AG04450 (cell line): ENCODE measurements at regions not wholly inside any gene's neighbourhood (a gene's known extent, or its start where the extent isn't known, plus 50 kb on each side); places are given as distances from the start of the nearest gene placed in this dataset.

Experiments used
- CTCF ChIA-PET: fragments of 300-600, 350-600 bp; formaldehyde crosslinking; extraction: SDS; loops from one replicate; lab custom pipeline; 2022; ENCODE audit warnings: antibody characterized with exemption, inconsistent platforms; lab: Charles Lee
- POLR2A ChIA-PET: fragments of 350-600 bp; formaldehyde crosslinking; extraction: SDS; loops from one replicate; lab custom pipeline; 2021; ENCODE audit warnings: antibody characterized with exemption, inconsistent platforms; lab: Yijun Ruan, JAX
- DNase-seq: peaks from one replicate; pipeline ENCODE4 v3.0.0-alpha.2; 2011; ENCODE audit warnings: low read depth, low spot score
- H3K27ac ChIP-seq: one replicate; pipeline ENCODE4 v1.5.1; 2012; ENCODE audit warnings: low read depth, low read length, control low read depth
- H3K27me3 ChIP-seq: one replicate; pipeline ENCODE4 v1.6.0; 2012; ENCODE audit warnings: low read length; ENCODE audit not compliant: control insufficient read depth, insufficient read depth
- H3K4me3 ChIP-seq: 2 replicates; pipeline ENCODE4 v1.5.1; 2011; ENCODE audit warnings: mild to moderate bottlenecking, low read depth, low read length, control low read depth
- H3K9me3 ChIP-seq: 2 replicates; pipeline ENCODE4 v1.5.1; 2012; ENCODE audit warnings: low read length; ENCODE audit not compliant: control insufficient read depth, insufficient read depth
- CTCF ChIP-seq: IDR thresholded peaks from 2 replicates; pipeline ENCODE4 v1.5.1; 2011; ENCODE audit warnings: low read depth, low read length, control low read depth, inconsistent platforms

- no peaks in the 10 kb centered on the region for H3K27me3 ChIP-seq
- ChIA-PET POLR2A (no interaction called here), CTCF (no interaction called here)
- H3K4me3 ChIP-seq = no peak overlapping the region
- no peak for TF ChIP-seq CTCF
- no peak for DNase-seq
- no peak overlapping the region for H3K27ac ChIP-seq
- H3K9me3 ChIP-seq = peaks cover 5% of the 10 kb centered on the region; the same call in 1 of the 2 replicates
These were observed 427.1 kb downstream of the GPAM start for GRCh38 chr10:111756217-111757061.

GRCh38 chr10:111758593-111758992, 425.0 kb downstream of the GPAM start:
- ChIA-PET POLR2A (no interaction called here), CTCF (no interaction called here)
- H3K4me3 ChIP-seq = no peak overlapping the region

GRCh38 chr10:111762114-111762513, 421.5 kb downstream of the GPAM start:
- no peak for TF ChIP-seq CTCF
- no peaks in the 10 kb centered on the region for H3K27me3 ChIP-seq
- DNase-seq = no peak
- no peak overlapping the region for H3K4me3 ChIP-seq
- POLR2A ChIA-PET = no interaction called here
- CTCF ChIA-PET = no interaction called here
- no peak overlapping the region for H3K27ac ChIP-seq
- peaks cover 9% of the 10 kb centered on the region; the same call in 1 of the 2 replicates for H3K9me3 ChIP-seq

More at GRCh38 chr10:111758593-111758992, 425.0 kb downstream of the GPAM start:
- DNase-seq = no peak
- Histone ChIP-seq H3K27ac (no peak overlapping the region), H3K9me3 (peaks cover 9% of the 10 kb centered on the region; the same call in 1 of the 2 replicates), H3K27me3 (no peaks in the 10 kb centered on the region)
- TF ChIP-seq CTCF = no peak

- POLR2A ChIA-PET = no interaction called here
- no peak overlapping the region for H3K4me3 ChIP-seq
- CTCF ChIA-PET = no interaction called here
- no peaks in the 10 kb centered on the region for H3K27me3 ChIP-seq
- no peak for DNase-seq
- peaks cover 4% of the 10 kb centered on the region; the same call in 1 of the 2 replicates for H3K9me3 ChIP-seq
- no peak for TF ChIP-seq CTCF
- H3K27ac ChIP-seq = no peak overlapping the region
These were observed 418.3 kb downstream of the GPAM start for GRCh38 chr10:111765216-111765615.

GRCh38 chr10:111766464-111766863, 417.1 kb downstream of the GPAM start:
- TF ChIP-seq CTCF = no peak
- ChIA-PET POLR2A (no interaction called here), CTCF (interaction anchor here (0.8 kb wide), 1 partner anchor 1539 kb away, joined by 4 read pairs; no protein-coding TSS in a partner anchor)

More at GRCh38 chr10:111766464-111766863, 417.1 kb downstream of the GPAM start:
- no peak overlapping the region for H3K27ac ChIP-seq
- no peak for DNase-seq
- H3K9me3 ChIP-seq = peaks cover 4% of the 10 kb centered on the region; the same call in 1 of the 2 replicates
- H3K4me3 ChIP-seq = no peak overlapping the region
- H3K27me3 ChIP-seq = no peaks in the 10 kb centered on the region
